K562 (cell line): ENCODE measurements at regions not wholly inside any gene's neighbourhood (a gene's known extent, or its start where the extent isn't known, plus 50 kb on each side); places are given as distances from the start of the nearest gene placed in this dataset.
"Not testable (repeated sequence)": the region's sequence is repeated elsewhere in the genome, so short reads cannot be mapped to it uniquely, and the experiment has no call there.

Source experiments
- ATAC-seq: fragments of 200-7000 bp; cut with Tn5 transposase; 3 replicates; pipeline ENCODE4 v1.9.1; 2020; ENCODE audit warnings: moderate library complexity
- BruUV-seq: library from RNA; stranded (reverse); fragments of 400-500 nt; replicated peaks from 2 replicates; lab custom pipeline; 2021; lab: Mats Ljungman, UMichigan
- CTCF ChIA-PET: fragments of 300-600 bp; formaldehyde crosslinking; extraction: SDS; loops from one replicate; lab custom pipeline; 2021; ENCODE audit warnings: low intra/inter-chr PET ratio; lab: Yijun Ruan, JAX
- POLR2A ChIA-PET: fragments of 300-600, 350-650 bp; sonication (Branson Sonifier 250); formaldehyde crosslinking; extraction: SDS; loops from one replicate; lab custom pipeline; 2021; ENCODE audit warnings: antibody characterized with exemption, inconsistent platforms; lab: Yijun Ruan, JAX
- DNase-seq, 4 experiments: peaks; one replicate each; pipeline versions ENCODE4 v3.0.0 to v3.0.0-alpha.2; 2011 to 2018; ENCODE audit warnings: low spot score in 3 of 4, mixed read lengths in 3 of 4; ENCODE audit errors: extremely low read depth in 1 of 4
- FAIRE-seq: peaks from 2 replicates; lab custom pipeline; 2011; peaks lifted over from hg19 to GRCh38; lab: Jason Lieb, UNC
- H2AFZ ChIP-seq: 2 replicates; pipeline ENCODE4 v1.6.0; 2011; ENCODE audit warnings: low read depth, low read length, control low read depth, inconsistent platforms
- H3K27ac ChIP-seq: fragments of 200-600 bp; 3 replicates; pipeline ENCODE4 v1.8.0; 2011; ENCODE audit warnings: low read depth, mild to moderate bottlenecking, control low read depth, inconsistent platforms, low read length, moderate library complexity, mixed read lengths; ENCODE audit errors: extremely low read depth
- H3K27me3 ChIP-seq, 2 experiments: fragments of 300-600 bp in 1 of 2; 2 replicates in 1 of 2; 3 replicates in 1 of 2; pipeline versions ENCODE4 v1.6.0 to v1.8.0; 2011; ENCODE audit warnings: inconsistent platforms in 2 of 2, low read length in 2 of 2, mild to moderate bottlenecking in 1 of 2, mixed read lengths in 1 of 2, moderate library complexity in 1 of 2; ENCODE audit not compliant: control insufficient read depth in 2 of 2, insufficient read depth in 2 of 2
- H3K36me3 ChIP-seq: fragments of 300-600 bp; 3 replicates; pipeline ENCODE4 v1.8.0; 2011; ENCODE audit warnings: mild to moderate bottlenecking, low read length, inconsistent platforms; ENCODE audit not compliant: control insufficient read depth, insufficient read depth
- H3K4me1 ChIP-seq, 2 experiments: fragments of 200-600 bp in 1 of 2; replicated peaks in 1 of 2; 2 replicates in 1 of 2; 3 replicates in 1 of 2; pipeline versions ENCODE4 v1.5.1 to v1.8.0; 2011; ENCODE audit warnings: inconsistent platforms in 2 of 2, low read length in 2 of 2, mild to moderate bottlenecking in 1 of 2, mixed read lengths in 1 of 2, moderate library complexity in 1 of 2; ENCODE audit not compliant: control insufficient read depth in 2 of 2, insufficient read depth in 2 of 2
- H3K4me2 ChIP-seq: 2 replicates; pipeline ENCODE4 v1.6.1; 2011; ENCODE audit warnings: low read length, control low read depth, inconsistent platforms, mixed read lengths; ENCODE audit not compliant: insufficient read depth
- H3K4me3 ChIP-seq: fragments of 200-600 bp; sonication (generic), shearing (Covaris generic); 2 replicates; pipeline ENCODE4 v1.5.1; 2016; ENCODE audit warnings: control low read depth, inconsistent platforms
- H3K79me2 ChIP-seq: fragments of 200-600 bp; 3 replicates; pipeline ENCODE4 v1.8.0; 2011; ENCODE audit warnings: low read length, inconsistent platforms; ENCODE audit not compliant: control insufficient read depth, insufficient read depth
- H3K9ac ChIP-seq, 2 experiments: 2 replicates each; pipeline versions ENCODE4 v1.6.0 to v1.6.1; 2011; ENCODE audit warnings: low read depth in 2 of 2, low read length in 2 of 2, control low read depth in 1 of 2, inconsistent platforms in 1 of 2, mild to moderate bottlenecking in 1 of 2, mixed read lengths in 1 of 2; ENCODE audit not compliant: insufficient read depth in 1 of 2
- H3K9me1 ChIP-seq: one replicate; pipeline ENCODE4 v1.6.0; 2011; ENCODE audit warnings: inconsistent platforms, mild to moderate bottlenecking, low read length, moderate library complexity; ENCODE audit not compliant: control insufficient read depth, insufficient read depth
- H3K9me3 ChIP-seq: replicated peaks from 2 replicates; pipeline ENCODE4 v1.5.1; 2011; ENCODE audit warnings: low read depth, low read length, inconsistent platforms; ENCODE audit not compliant: control insufficient read depth, insufficient read depth
- H4K20me1 ChIP-seq: replicated peaks from 2 replicates; pipeline ENCODE4 v1.6.1; 2011; ENCODE audit warnings: low read length, inconsistent platforms, mixed read lengths; ENCODE audit not compliant: control insufficient read depth, insufficient read depth
- ATF7 ChIP-seq: fragments of 450-650 bp; IDR thresholded peaks from 2 replicates; pipeline ENCODE4 v1.7.1; 2014; ENCODE audit warnings: mild to moderate bottlenecking, moderate library complexity
- DIDO1 ChIP-seq: fragments of 450-650 bp; IDR thresholded peaks from 2 replicates; pipeline ENCODE4 v1.6.1; 2016; ENCODE audit warnings: low read depth, missing biosample characterization, missing genetic modification characterization
- DNMT1 ChIP-seq: fragments of 450-650 bp; IDR thresholded peaks from 2 replicates; pipeline ENCODE4 v1.6.1; 2016; ENCODE audit warnings: antibody characterized with exemption, mild to moderate bottlenecking
- E2F3 ChIP-seq: fragments of 250-450 bp; sonication (Bioruptor Pico); IDR thresholded peaks from 2 replicates; pipeline ENCODE4 v1.4.0; 2020; ENCODE audit warnings: mild to moderate bottlenecking
- ESRRA ChIP-seq: fragments of 450-650 bp; IDR thresholded peaks from 2 replicates; pipeline ENCODE4 v1.6.1; 2014; ENCODE audit warnings: low read depth, mild to moderate bottlenecking, moderate library complexity, borderline replicate concordance
- HEY1 ChIP-seq: fragments of 250-450 bp; sonication (Bioruptor Pico); IDR thresholded peaks from 2 replicates; pipeline ENCODE4 v1.5.0; 2020; ENCODE audit warnings: mild to moderate bottlenecking, moderate library complexity, borderline replicate concordance
- PPARD ChIP-seq: fragments of 250-450 bp; sonication (Bioruptor Pico); IDR thresholded peaks from 2 replicates; pipeline ENCODE4 v1.8.0; 2022; ENCODE audit warnings: inconsistent platforms, mild to moderate bottlenecking, moderate library complexity
- RFX5 ChIP-seq: IDR thresholded peaks from 2 replicates; pipeline ENCODE4 v1.6.1; 2011; ENCODE audit warnings: low read depth, mild to moderate bottlenecking, improper control_type of control experiment, low read length
- TAF9B ChIP-seq: fragments of 450-650 bp; IDR thresholded peaks from 2 replicates; pipeline ENCODE4 v1.6.1; 2018; ENCODE audit warnings: mild to moderate bottlenecking; ENCODE audit not compliant: partially characterized antibody
- TGIF2 ChIP-seq: sonication (generic); formaldehyde crosslinking; IDR thresholded peaks from 2 replicates; pipeline ENCODE4 v1.8.1; 2022; ENCODE audit warnings: mild to moderate bottlenecking, missing genetic modification reagents, moderate library complexity
- ZBED1 ChIP-seq: IDR thresholded peaks from 2 replicates; pipeline ENCODE4 v1.6.1; 2014
- WGBS: fragments of 100-300 bp; shearing (Covaris generic); methylation state at CpG from one replicate; pipeline ENCODE4 v1.1.6; 2016; ENCODE audit warnings: low coverage, mixed read lengths; ENCODE audit not compliant: insufficient coverage; ENCODE audit errors: missing lambda C conversion rate; 5-methylcytosine and 5-hydroxymethylcytosine counted together
- in situ Hi-C: fragments of 300-500 bp; cut with MboI; formaldehyde crosslinking; loops from 4 replicates; pipeline ENCODE4 v1.15.0; 2018; ENCODE audit warnings: inconsistent platforms, mixed read lengths
- intact Hi-C: fragments of 100-400 bp; cut with micrococcal nuclease; formaldehyde crosslinking; loops from 2 replicates; pipeline ENCODE4 v1.14.2; 2022

DNA sequence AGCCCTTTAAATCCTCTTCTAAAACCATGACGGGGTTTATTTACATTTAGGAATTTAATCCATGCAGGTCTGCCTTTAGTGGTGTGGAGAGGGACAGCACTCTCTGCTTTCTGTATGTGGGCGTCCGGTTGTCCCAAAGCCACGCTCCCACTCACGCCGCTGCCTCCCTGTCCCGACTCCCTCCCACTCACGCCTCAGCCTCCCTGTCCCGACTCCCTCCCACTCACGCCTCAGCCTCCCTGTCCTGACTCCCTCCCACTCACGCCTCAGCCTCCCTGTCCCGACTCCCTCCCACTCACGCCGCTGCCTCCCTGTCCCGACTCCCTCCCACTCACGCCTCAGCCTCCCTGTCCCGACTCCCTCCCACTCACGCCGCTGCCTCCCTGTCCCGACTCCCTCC lies 71.2 kb downstream of the FOXL3 start:
- H3K79me2 ChIP-seq, FAIRE-seq, intact Hi-C loops, H3K4me2 ChIP-seq, CTCF ChIA-PET, H3K9ac ChIP-seq, H3K36me3 ChIP-seq, ATAC-seq, H4K20me1 ChIP-seq, H3K27ac ChIP-seq, H2AFZ ChIP-seq, in situ Hi-C loops, H3K4me3 ChIP-seq, BruUV-seq, H3K9me3 ChIP-seq, DNase-seq, H3K9me1 ChIP-seq: not testable (repeated sequence)
- Histone ChIP-seq H3K27me3 (peaks cover 41 to 86% of the 10 kb centered on the region in 2 experiments), H3K4me1 (peaks cover 8 to 26% of the 10 kb centered on the region in 2 experiments)
- 0 out of 2 replicates have a peak, but pooled peaks have one; percentile 69 for TF ChIP-seq ZBED1
- 14% methylated on average over 12 of the region's 20 CpGs for WGBS
- POLR2A ChIA-PET, result interaction anchor here (1.0 kb wide), 1 partner anchor 14 kb away, joined by 3 read pairs; no protein-coding TSS in a partner anchor

DNA sequence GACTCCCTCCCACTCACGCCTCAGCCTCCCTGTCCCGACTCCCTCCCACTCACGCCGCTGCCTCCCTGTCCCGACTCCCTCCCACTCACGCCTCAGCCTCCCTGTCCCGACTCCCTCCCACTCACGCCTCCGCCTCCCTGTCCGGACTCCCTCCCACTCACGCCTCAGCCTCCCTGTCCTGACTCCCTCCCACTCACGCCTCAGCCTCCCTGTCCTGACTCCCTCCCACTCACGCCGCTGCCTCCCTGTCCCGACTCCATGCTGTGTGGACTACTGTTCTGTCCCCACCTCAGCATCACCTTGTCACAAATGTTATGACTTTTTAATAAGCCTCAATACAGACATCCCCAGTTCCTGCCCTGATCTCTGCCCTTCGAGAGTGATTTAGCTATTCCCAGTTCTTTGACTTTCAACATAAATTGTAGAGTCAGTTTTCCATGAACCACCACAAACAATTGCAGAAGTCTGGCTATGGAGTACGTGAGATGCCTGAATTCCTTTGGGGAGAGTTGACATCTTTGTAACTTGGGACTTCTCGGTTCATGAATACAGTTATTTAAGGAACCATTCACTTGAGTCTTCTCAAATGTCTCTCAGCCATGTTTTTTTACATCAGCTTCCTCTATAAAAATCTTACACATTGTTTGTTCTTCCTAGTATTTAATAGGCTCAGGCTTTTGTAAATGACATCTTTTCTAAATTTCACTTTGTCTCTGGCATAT lies 71.9 kb downstream of the FOXL3 start:
- Histone ChIP-seq H3K4me3 (no peak overlapping the region), H4K20me1 (no peaks in the 10 kb centered on the region; the same call in 1 of the 2 replicates), H3K9ac (no peak overlapping the region), H2AFZ (peak overlapping the region; percentile 73), H3K4me1 (peaks cover 10 to 26% of the 10 kb centered on the region in 2 experiments), H3K9me1 (peaks cover 2% of the 10 kb centered on the region)
- ATAC-seq, result no peak
- TF ChIP-seq TAF9B (no peak), ATF7 (no peak), PPARD (CRISPR knock-in tag) (no peak), ESRRA (no peak), E2F3 (no peak), RFX5 (no peak), TGIF2 (CRISPR knock-in tag) (no peak), DIDO1 (tag) (no peak), DNMT1 (no peak), HEY1 (CRISPR knock-in tag) (no peak)
- TF ChIP-seq, all 486 proteins: peak for 0
- H3K9me3 ChIP-seq, result 0 out of 2 replicates have a peak, but pooled peaks cover 4% of the 10 kb centered on the region
- no peaks in the 10 kb centered on the region for H3K36me3 ChIP-seq
- intact Hi-C loops (no loop called here), in situ Hi-C loops (no loop called here)
- ChIA-PET POLR2A (no interaction called here), CTCF (no interaction called here)
- H3K79me2 ChIP-seq, result no peaks in the 10 kb centered on the region
- FAIRE-seq (no peak), DNase-seq (no peak)
- no TSS peak for BruUV-seq
- WGBS, result 29% methylated on average over 7 of the region's 18 CpGs
- H3K4me2 ChIP-seq, result peak overlapping the region; percentile 64; the same call in 1 of the 2 replicates
- no peak overlapping the region for H3K27ac ChIP-seq
- H3K27me3 ChIP-seq, result peaks cover 48 to 85% of the 10 kb centered on the region in 2 experiments
